ENCODE measurements at regions not wholly inside any gene's neighbourhood (a gene's known extent, or its start where the extent isn't known, plus 50 kb on each side); places are given as distances from the start of the nearest gene placed in this dataset.

GRCh38 chr3:94548581-94549316 lies 485.9 kb downstream of the NSUN3 start:
- no peak for TF ChIP-seq CTCF (conservative IDR thresholded peaks at IDR 0.05 in 1 of 2, IDR thresholded peaks at IDR 0.05 in 1 of 2; ENCODE audit: extremely low read depth in 1 of 2, insufficient read depth in 1 of 2, low read depth in 1 of 2, low read length in 2 of 2)
- TF ChIP-seq EZH2 (IDR thresholded peaks at IDR 0.05; ENCODE audit: borderline replicate concordance, low read length): no peak

Data from mammary epithelial cell (primary cell).